NCI-H1048 (cell line): ENCODE measurements at regions not wholly inside any gene's neighbourhood (a gene's known extent, or its start where the extent isn't known, plus 50 kb on each side); places are given as distances from the start of the nearest gene placed in this dataset.
"Not testable (repeated sequence)": the region's sequence is repeated elsewhere in the genome, so short reads cannot be mapped to it uniquely, and the experiment has no call there.

Experiments
- DNase-seq: peaks from one replicate; lab custom pipeline; 2025; lab: John Stamatoyannopoulos, UW

DNA sequence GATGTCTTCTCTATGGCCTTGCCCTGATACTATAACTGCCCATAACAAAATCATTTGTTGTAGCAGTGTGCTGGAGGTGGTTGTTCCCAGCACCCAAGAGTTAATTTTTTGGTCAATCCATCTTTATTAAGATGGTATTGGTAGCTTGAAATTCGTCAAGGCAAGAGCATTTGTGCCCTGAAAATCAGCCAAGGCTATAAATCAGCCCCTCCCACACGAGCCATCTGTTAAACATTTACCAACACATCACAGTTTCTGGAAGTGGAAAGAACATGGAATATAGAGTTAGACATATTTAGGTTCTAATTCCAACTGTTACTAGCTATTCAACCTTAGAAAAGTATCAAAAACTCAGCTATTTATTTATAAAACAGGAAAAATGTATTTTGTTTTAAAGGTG is 888.4 kb upstream of the GJE1 start:
- DNase-seq = no peak

DNA sequence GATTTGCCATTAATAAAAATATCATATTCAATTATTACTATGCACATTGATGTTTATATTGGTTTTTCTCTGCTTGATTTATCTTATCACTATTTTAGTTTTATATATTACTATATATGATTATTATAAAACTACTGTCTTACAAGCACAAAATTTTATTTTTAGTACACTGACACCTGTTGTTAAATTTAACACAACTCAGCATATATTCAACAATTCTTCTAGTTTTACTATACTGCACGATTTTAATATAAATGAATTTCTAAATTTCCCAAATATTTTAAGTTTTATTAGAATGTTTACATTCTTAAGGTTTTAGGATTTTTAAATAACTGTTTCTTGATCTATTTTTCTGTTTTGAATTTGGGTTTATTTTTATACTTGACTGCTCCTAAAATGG is 889.8 kb upstream of the GJE1 start:
- no peak for DNase-seq

- no peak for DNase-seq
Observed at GRCh38 chr6:141229296-141229695, 903.4 kb upstream of the GJE1 start.

- DNase-seq = no peak
Observed at GRCh38 chr6:141218583-141218982, 914.1 kb upstream of the GJE1 start.

GRCh38 chr6:141216726-141217125 is 916.0 kb upstream of the GJE1 start:
- DNase-seq = no peak

GRCh38 chr6:141212296-141212695 is 920.4 kb upstream of the GJE1 start:
- DNase-seq = no peak

DNA sequence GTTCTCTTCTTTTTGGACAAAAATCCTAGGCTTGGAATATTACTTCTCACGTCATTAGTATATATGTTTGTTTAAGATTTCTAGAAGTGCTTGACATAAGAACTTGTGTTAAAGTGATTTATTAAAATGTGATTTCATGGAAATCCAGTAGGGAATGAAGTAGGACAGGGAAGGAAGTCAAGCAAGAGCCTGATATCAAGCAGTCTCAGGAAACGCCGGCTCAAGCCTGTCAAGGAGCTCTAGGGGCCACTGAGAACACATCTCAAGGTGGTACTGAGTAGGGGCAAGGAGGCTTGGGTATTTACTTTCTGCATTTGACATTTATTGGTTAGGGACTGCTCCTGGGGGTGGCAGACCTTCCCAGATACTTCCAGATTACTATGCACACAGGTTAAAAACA is 920.9 kb upstream of the GJE1 start:
- no peak for DNase-seq

DNA sequence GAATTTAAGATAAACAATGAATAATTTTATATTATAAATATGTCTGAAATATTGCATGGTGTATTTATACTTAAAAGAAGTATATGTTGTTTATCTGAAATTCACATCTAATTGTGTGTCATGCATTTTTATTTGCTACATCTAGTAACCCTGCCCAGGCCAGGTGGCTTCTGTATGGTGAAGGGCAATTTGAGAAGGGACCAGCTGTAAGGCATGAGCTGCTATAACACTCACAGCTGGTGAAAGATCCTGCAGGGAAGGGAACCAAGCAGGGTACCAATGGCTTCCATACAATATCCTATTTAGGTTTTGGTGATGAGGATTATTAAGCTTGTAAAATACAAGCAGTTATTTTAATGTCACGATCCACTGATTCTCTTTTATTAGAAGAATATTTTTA is 921.8 kb upstream of the GJE1 start:
- DNase-seq = no peak

DNA sequence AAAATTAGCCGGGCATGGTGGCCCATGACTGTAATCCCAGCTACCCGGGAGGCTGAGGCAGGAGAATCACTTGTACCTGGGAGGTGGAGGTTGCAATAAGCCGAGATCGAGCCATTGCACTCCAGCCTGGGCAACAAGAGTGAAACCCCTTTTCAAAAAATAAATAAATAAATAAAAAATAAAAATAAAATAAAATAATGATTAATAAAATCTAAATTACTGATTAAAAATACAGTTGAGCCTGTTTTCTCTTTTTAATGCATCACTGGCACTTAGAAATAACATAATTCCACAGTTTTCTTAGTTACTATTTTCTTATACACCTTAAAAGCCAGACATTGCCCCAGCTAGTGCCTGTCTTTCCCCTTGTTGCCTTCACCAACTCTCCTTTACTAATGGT is 922.8 kb upstream of the GJE1 start:
- no peak for DNase-seq

GRCh38 chr6:141208101-141208500 is 924.6 kb upstream of the GJE1 start:
- no peak for DNase-seq

DNA sequence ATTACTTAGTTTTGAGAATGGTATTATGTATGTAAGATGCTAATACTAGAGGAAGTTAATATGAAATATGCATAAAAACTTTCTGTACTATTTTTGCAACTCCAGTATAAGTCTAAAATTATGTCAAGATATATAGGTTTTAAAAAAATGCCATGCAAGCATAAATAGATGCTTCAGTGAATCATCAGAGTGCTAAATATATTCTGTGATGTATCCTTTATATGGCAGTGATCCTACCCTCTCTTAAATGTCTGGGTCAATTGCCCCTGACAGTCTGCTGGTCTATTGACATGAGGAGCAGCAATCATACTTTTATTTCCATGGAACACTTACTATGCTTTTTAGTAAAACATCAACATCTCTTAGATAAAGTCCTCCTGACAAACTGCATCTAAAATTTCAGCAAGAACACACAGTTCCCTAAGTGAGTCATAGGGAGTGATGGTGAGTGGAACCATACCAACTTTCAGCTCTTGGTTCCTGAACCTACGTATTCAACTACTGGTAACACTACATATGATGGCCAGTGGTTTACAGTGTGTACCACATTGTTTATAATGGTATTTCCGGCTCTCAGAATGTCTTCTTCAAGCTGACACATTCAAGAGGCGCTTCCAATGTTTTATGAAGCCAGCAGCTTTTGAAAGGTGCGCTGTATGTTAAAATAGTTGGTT is 928.7 kb upstream of the GJE1 start:
- no peak for DNase-seq

GRCh38 chr6:141202626-141203025 is 930.1 kb upstream of the GJE1 start:
- DNase-seq = no peak

DNA sequence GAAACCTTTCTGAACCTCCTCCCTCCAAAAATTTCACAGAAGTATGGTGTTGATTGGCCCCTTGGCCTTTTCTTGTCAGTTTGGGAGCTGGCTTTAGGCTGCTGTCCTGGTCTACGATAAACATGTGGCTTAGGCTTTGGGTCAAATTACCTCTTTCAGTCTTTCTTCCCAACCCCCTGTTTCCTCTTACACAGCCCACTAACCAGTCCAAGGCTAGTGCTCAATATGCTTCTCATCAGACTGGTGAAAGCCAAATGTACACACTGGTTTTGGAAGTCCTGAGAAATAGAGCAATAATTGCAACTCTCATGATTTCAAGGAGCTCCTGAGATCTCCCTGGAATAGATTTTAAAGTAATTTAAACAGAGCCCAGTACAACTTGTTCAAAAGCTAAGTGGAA is 933.7 kb upstream of the GJE1 start:
- no peak for DNase-seq

GRCh38 chr6:141195251-141195832 is 937.4 kb upstream of the GJE1 start:
- DNase-seq = no peak

GRCh38 chr6:141183368-141183767 is 949.4 kb upstream of the GJE1 start:
- no peak for DNase-seq

- DNase-seq = not testable (repeated sequence)
Observed at GRCh38 chr6:141175458-141175857, 957.3 kb upstream of the GJE1 start.

DNA sequence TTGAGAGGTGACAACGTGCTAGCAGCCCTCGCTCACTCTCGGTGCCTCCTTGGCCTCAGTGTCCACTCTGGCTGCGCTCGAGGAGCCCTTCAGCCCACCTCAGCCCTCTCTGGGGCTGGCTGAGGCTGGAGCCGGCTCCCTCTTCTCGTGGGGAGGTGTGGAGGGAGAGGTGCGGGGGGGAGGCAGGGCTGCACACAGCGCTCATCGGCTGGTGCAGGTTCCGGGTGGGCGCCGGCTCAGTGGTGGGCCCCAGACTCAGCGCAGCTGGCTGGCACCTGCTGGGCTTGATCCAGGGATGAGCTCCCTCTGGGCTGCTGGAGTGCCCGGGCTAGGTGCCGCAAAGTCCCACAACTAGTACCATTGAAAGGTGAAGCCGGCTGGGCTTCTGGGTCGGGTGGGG is 957.8 kb upstream of the GJE1 start:
- no peak for DNase-seq

DNA sequence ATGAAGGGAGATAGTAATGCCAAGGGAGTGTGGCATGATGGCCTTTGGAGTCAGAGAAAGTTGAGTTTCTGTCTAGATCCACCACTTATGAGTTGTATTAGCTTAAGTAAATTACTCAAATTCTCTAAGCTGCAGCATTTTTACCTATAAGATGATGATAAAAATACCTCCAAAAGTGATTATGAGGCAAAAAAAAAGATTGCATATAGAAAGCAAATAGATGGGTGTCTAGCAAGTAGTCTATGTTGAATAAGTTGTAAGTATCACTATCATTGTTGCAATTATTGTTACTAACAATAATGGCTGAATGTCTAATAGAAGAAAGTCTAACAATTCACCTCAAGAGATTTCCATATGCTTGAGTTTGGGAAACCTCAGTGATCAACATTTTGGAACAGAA is 959.2 kb upstream of the GJE1 start:
- no peak for DNase-seq

DNA sequence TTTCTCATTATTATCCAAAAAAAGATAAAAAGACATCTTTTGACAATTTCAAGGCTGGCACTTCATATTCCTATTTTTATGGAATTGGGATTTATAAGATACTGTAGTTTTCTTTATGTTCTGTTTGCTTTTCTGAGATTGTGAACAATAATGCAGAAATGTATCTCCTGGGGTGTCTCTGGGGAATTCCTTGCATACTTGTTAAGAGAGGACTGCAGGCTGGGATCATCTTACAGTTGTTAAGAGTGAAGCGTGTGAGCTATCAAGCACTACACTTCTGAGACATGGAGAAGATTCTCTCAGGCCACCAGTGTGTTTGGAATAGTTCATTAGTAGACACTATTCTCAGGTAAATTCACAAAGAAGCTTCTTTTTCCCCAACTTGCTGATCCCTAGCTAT is 963.3 kb upstream of the GJE1 start:
- no peak for DNase-seq

DNA sequence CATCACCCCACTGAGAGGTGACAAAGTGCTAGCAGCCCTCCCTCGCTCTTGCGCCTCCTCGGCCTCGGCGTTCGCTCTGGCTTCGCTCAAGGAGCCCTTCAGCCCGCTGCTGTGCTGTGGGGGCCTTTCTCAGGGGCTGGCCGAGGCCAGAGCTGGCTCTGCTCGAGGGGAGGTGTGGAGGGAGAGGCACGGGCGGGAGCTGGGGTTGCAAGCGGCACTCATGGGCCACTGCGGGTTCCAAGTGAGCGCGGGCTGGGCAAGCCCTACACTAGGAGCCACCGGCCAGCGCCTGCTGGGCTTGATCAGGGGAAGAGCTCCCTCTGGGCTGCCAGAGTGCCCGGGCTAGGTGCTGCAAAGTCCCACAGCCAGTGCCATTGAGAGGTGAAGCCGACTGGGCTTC is 964.8 kb upstream of the GJE1 start:
- DNase-seq = no peak

GRCh38 chr6:141165002-141165665 is 967.6 kb upstream of the GJE1 start:
- DNase-seq = no peak

- DNase-seq = no peak
Observed at GRCh38 chr6:141164042-141164743, 968.5 kb upstream of the GJE1 start.

DNA sequence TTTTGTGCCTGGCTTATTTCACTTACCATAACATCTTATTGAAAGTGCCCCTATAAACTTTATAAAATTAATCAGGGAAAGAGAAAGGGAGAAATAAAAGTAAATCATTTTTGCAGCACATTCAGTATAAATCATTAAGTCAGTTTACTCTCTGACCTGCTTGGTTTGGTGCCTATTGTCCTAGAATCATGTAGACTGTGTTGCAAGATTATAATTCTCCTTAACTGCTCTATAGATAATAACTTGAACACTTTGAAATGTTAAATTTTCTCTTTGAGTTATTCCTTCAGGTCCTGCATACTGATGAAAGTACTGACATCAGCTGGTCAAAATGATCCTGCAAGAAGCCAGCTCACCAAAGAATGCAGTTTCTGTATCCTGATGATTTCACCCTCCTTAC is 969.6 kb upstream of the GJE1 start:
- no peak for DNase-seq
